HepG2 (cell line): ENCODE measurements at regions not wholly inside any gene's neighbourhood (a gene's known extent, or its start where the extent isn't known, plus 50 kb on each side); places are given as distances from the start of the nearest gene placed in this dataset.

Experiments
- ATAC-seq: fragments of 200-7000 bp; cut with Tn5 transposase; 3 replicates; pipeline ENCODE4 v1.9.1; 2020; ENCODE audit warnings: mild to moderate bottlenecking, moderate library complexity
- BruUV-seq: library from RNA; stranded (reverse); fragments of 400-500 nt; replicated peaks from 2 replicates; lab custom pipeline; 2021; lab: Mats Ljungman, UMichigan
- CTCF ChIA-PET: fragments of 300-600 bp; formaldehyde crosslinking; extraction: SDS; loops from one replicate; lab custom pipeline; 2021; ENCODE audit warnings: low total read pairs, inconsistent platforms, low intra/inter-chr PET ratio; lab: Yijun Ruan, JAX
- POLR2A ChIA-PET: fragments of 350-600 bp; sonication (Branson Sonifier 250); formaldehyde crosslinking; loops from one replicate; lab custom pipeline; 2020; ENCODE audit warnings: antibody characterized with exemption, inconsistent platforms; lab: Yijun Ruan, JAX
- DNase-seq: peaks from one replicate; pipeline ENCODE4 v3.0.0-alpha.2; 2015; ENCODE audit warnings: low spot score
- FAIRE-seq: peaks from 3 replicates; lab custom pipeline; 2011; peaks lifted over from hg19 to GRCh38; lab: Jason Lieb, UNC
- H2AFZ ChIP-seq: one replicate; pipeline ENCODE4 v1.6.1; 2011; ENCODE audit warnings: low read length, inconsistent platforms
- H3K27ac ChIP-seq: fragments of 300-600 bp; 3 replicates; pipeline ENCODE4 v1.8.0; 2011; ENCODE audit warnings: mixed run types, mild to moderate bottlenecking, mixed read lengths, low read length, inconsistent platforms; ENCODE audit not compliant: insufficient read depth; ENCODE audit errors: extremely low read length
- H3K27me3 ChIP-seq, 2 experiments: fragments of 200-600 bp in 1 of 2; 2 replicates in 1 of 2; 3 replicates in 1 of 2; pipeline versions ENCODE4 v1.6.0 to v1.8.0; 2011; ENCODE audit warnings: low read length in 2 of 2, mild to moderate bottlenecking in 2 of 2, moderate library complexity in 2 of 2, inconsistent platforms in 1 of 2; ENCODE audit not compliant: insufficient read depth in 2 of 2, control insufficient read depth in 1 of 2
- H3K36me3 ChIP-seq, 2 experiments: fragments of 200-600 bp in 1 of 2; replicated peaks in 1 of 2; 2 replicates in 1 of 2; 3 replicates in 1 of 2; pipeline versions ENCODE4 v1.5.1 to v1.8.0; 2011; ENCODE audit warnings: low read length in 2 of 2, inconsistent platforms in 1 of 2; ENCODE audit not compliant: insufficient read depth in 2 of 2, control insufficient read depth in 1 of 2
- H3K4me1 ChIP-seq: 2 replicates; pipeline ENCODE4 v1.5.1; 2012; ENCODE audit warnings: low read length, inconsistent platforms; ENCODE audit not compliant: insufficient read depth
- H3K4me2 ChIP-seq: 2 replicates; pipeline ENCODE4 v1.6.0; 2011; ENCODE audit warnings: low read depth, low read length, inconsistent platforms
- H3K4me3 ChIP-seq, 3 experiments: fragments of 200-600 bp in 1 of 3; sonication (generic), shearing (Covaris generic) in 1 of 3; replicated peaks in 1 of 3; 2 replicates each; pipeline ENCODE4 v1.5.1; 2011 to 2016; ENCODE audit warnings: low read length in 3 of 3, inconsistent platforms in 2 of 3, low read depth in 2 of 3, mild to moderate bottlenecking in 2 of 3, control low read depth in 1 of 3, mixed read lengths in 1 of 3; ENCODE audit not compliant: insufficient read depth in 1 of 3
- H3K79me2 ChIP-seq: one replicate; pipeline ENCODE4 v1.6.1; 2011; ENCODE audit warnings: low read length, inconsistent platforms; ENCODE audit not compliant: insufficient read depth
- H3K9ac ChIP-seq: 2 replicates; pipeline ENCODE4 v1.6.0; 2011; ENCODE audit warnings: mild to moderate bottlenecking, low read depth, low read length, inconsistent platforms; ENCODE audit not compliant: insufficient read depth
- H3K9me3 ChIP-seq: 2 replicates; pipeline ENCODE4 v1.5.1; 2012; ENCODE audit warnings: mild to moderate bottlenecking, low read length
- H4K20me1 ChIP-seq: 2 replicates; pipeline ENCODE4 v1.6.0; 2011; ENCODE audit warnings: inconsistent platforms, mild to moderate bottlenecking, low read length, moderate library complexity; ENCODE audit not compliant: insufficient read depth
- AHR ChIP-seq: IDR thresholded peaks from 2 replicates; pipeline ENCODE4 v1.6.1; 2018; ENCODE audit warnings: missing genetic modification reagents, missing compliant biosample characterization
- AKNA ChIP-seq: sonication (generic); formaldehyde crosslinking; IDR thresholded peaks from 2 replicates; pipeline ENCODE4 v1.4.0; 2020; ENCODE audit warnings: missing genetic modification reagents, borderline replicate concordance
- BCL6 ChIP-seq: IDR thresholded peaks from 2 replicates; pipeline ENCODE4 v1.6.1; 2016; ENCODE audit warnings: missing genetic modification reagents, missing compliant biosample characterization
- HNF1B ChIP-seq: sonication (generic); formaldehyde crosslinking; IDR thresholded peaks from 2 replicates; pipeline ENCODE4 v1.5.1; 2020; ENCODE audit warnings: mild to moderate bottlenecking, moderate library complexity, missing genetic modification reagents
- HNF4A ChIP-seq: sonication (generic); formaldehyde crosslinking; IDR thresholded peaks from 2 replicates; pipeline ENCODE4 v1.4.0; 2020; ENCODE audit warnings: missing genetic modification reagents
- HOXA7 ChIP-seq: sonication (generic); formaldehyde crosslinking; IDR thresholded peaks from 2 replicates; pipeline ENCODE4 v1.8.1; 2022; ENCODE audit warnings: mild to moderate bottlenecking, missing genetic modification reagents, moderate library complexity
- KAT2B ChIP-seq: fragments of 150-350 bp; IDR thresholded peaks from 2 replicates; pipeline ENCODE4 v1.6.1; 2014; ENCODE audit warnings: low read depth, low read length, borderline replicate concordance
- POLR2A ChIP-seq, 2 experiments: IDR thresholded peaks; 2 replicates each; pipeline ENCODE4 v1.6.1; 2011; ENCODE audit warnings: low read depth in 2 of 2, low read length in 2 of 2, mild to moderate bottlenecking in 1 of 2, moderate library complexity in 1 of 2; ENCODE audit not compliant: insufficient read depth in 1 of 2
- RBFOX2 ChIP-seq: fragments of 200-400 bp; formaldehyde crosslinking; IDR thresholded peaks from 2 replicates; pipeline ENCODE4 v1.6.1; 2017; ENCODE audit warnings: low read depth, mild to moderate bottlenecking, low read length
- ZNF24 ChIP-seq: fragments of 450-650 bp; IDR thresholded peaks from 2 replicates; pipeline ENCODE4 v1.6.1; 2017; ENCODE audit warnings: antibody characterized with exemption, mild to moderate bottlenecking
- ZNF446 ChIP-seq: sonication (generic); formaldehyde crosslinking; IDR thresholded peaks from 2 replicates; pipeline ENCODE4 v1.5.0; 2020; ENCODE audit warnings: mild to moderate bottlenecking, missing genetic modification reagents
- ZNF609 ChIP-seq: sonication (generic); formaldehyde crosslinking; IDR thresholded peaks from 2 replicates; pipeline ENCODE4 v1.4.0; 2020; ENCODE audit warnings: mild to moderate bottlenecking, missing genetic modification reagents, borderline replicate concordance
- ZNF652 ChIP-seq: IDR thresholded peaks from 2 replicates; pipeline ENCODE4 v1.6.1; 2016; ENCODE audit warnings: low read depth, borderline replicate concordance
- ZSCAN20 ChIP-seq: sonication (generic); formaldehyde crosslinking; IDR thresholded peaks from 2 replicates; pipeline ENCODE4 v1.4.0; 2020; ENCODE audit warnings: missing genetic modification reagents, mild to moderate bottlenecking, borderline replicate concordance
- WGBS: methylation state at CpG from one replicate; pipeline ENCODE4 v1.1.6; 2017; ENCODE audit warnings: low lambda C conversion rate; 5-methylcytosine and 5-hydroxymethylcytosine counted together
- in situ Hi-C: cut with HindIII; loops from 2 replicates; pipeline ENCODE4 v1.10.0; 2017; ENCODE audit warnings: low pct_unique_long_range_greater_than_20kb; ENCODE audit not compliant: extremely low pct_ligation_motif_present
- intact Hi-C: fragments of 100-400 bp; cut with micrococcal nuclease; formaldehyde crosslinking; loops from one replicate; pipeline ENCODE4 v1.10.0; 2022; ENCODE audit not compliant: unreplicated experiment

- TF ChIP-seq HOXA7 (CRISPR knock-in tag) (no peak), KAT2B (no peak), POLR2A (IDR thresholded peaks at IDR 0.05; ENCODE audit: insufficient read depth in 1 of 2, low read depth in 2 of 2, low read length in 2 of 2) (no peak)
- TF ChIP-seq, all 625 proteins: peak for 0
Observed at GRCh38 chr7:41297166-41297565, 405.7 kb downstream of the INHBA start (continued).

- intact Hi-C loops (no loop called here), in situ Hi-C loops (no loop called here)
- no peak overlapping the region for H3K4me3 ChIP-seq
- H3K4me1 ChIP-seq = no peaks in the 10 kb centered on the region
- H3K27me3 ChIP-seq = no peaks in the 10 kb centered on the region
- FAIRE-seq (no peak), DNase-seq (no peak), ATAC-seq (no peak)
- no peaks in the 10 kb centered on the region for H3K36me3 ChIP-seq
- no peak overlapping the region for H2AFZ ChIP-seq
- H3K9ac ChIP-seq = no peak overlapping the region
- H3K27ac ChIP-seq = no peak overlapping the region
- no peaks in the 10 kb centered on the region; the same call in 1 of the 2 replicates for H3K9me3 ChIP-seq
- H4K20me1 ChIP-seq = no peaks in the 10 kb centered on the region
- WGBS = 0% methylated on average over 1 of the region's 1 CpG
- no peak overlapping the region for H3K4me2 ChIP-seq
- ChIA-PET CTCF (no interaction called here), POLR2A (no interaction called here)
- BruUV-seq = no TSS peak
- no peaks in the 10 kb centered on the region for H3K79me2 ChIP-seq
- TF ChIP-seq AHR (CRISPR knock-in tag) = no peak
- TF ChIP-seq HNF1B = no peak
- no peak for TF ChIP-seq ZNF652 (CRISPR knock-in tag)
- no peak for TF ChIP-seq HNF4A (CRISPR knock-in tag)
- no peak for TF ChIP-seq ZNF446 (CRISPR knock-in tag)
- TF ChIP-seq ZNF24 = no peak
- no peak for TF ChIP-seq ZSCAN20 (CRISPR knock-in tag)
- no peak for TF ChIP-seq AKNA (CRISPR knock-in tag)
- TF ChIP-seq BCL6 (CRISPR knock-in tag) = no peak
- no peak for TF ChIP-seq RBFOX2
- no peak for TF ChIP-seq ZNF609 (CRISPR knock-in tag)
Observed at GRCh38 chr7:41295455-41295815, 407.5 kb downstream of the INHBA start.
